Astrocyte (in vitro differentiated cells and primary cell): ENCODE measurements at regions not wholly inside any gene's neighbourhood (a gene's known extent, or its start where the extent isn't known, plus 50 kb on each side); places are given as distances from the start of the nearest gene placed in this dataset.

Source experiments
- CTCF ChIP-seq: IDR thresholded peaks from 2 replicates; pipeline ENCODE4 v1.5.1; 2011; ENCODE audit warnings: low read depth, mild to moderate bottlenecking, inconsistent platforms, low read length, moderate library complexity; ENCODE audit not compliant: insufficient read depth
- EZH2 ChIP-seq: IDR thresholded peaks from 2 replicates; pipeline ENCODE4 v1.6.1; 2012; ENCODE audit warnings: mild to moderate bottlenecking, low read length, inconsistent platforms; ENCODE audit not compliant: insufficient read depth

GRCh38 chr19:16019691-16020448, 56.4 kb upstream of the TPM4 start:
- TF ChIP-seq CTCF (no peak), EZH2 (no peak)
